ENCODE measurements at regions not wholly inside any gene's neighbourhood (a gene's known extent, or its start where the extent isn't known, plus 50 kb on each side); places are given as distances from the start of the nearest gene placed in this dataset.
A peak's percentile ranks its signal among the peaks of the same experiment; 100 is the strongest.

DNA sequence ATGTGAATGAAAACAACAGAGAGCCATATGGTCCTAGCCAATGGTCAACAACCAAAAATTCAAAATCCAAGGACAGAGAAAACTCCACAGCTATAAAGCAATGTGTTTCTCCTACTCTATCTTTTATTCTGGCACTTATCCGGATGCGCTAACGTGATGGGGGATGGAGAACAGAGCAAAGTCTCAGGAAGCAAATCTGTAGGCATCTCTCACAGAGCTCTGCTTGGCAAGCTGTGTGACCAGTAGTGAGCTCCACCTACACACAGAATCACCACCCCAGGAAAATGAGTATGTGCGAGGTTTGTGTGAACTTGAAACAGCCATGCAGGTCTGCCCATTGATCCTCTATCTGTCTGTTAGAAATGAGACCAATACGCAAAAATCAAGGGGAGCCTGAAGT, 584.3 kb downstream of the BCL11A start:
- no peaks in the 10 kb centered on the region for H3K9me3 Mint-ChIP-seq
- no peak overlapping the region for H3K27ac Mint-ChIP-seq
- DNase-seq (ENCODE audit: low spot score) = no peak
- no peak overlapping the region for H3K4me3 Mint-ChIP-seq
- H3K27me3 Mint-ChIP-seq = peaks cover 0 to 2% of the 10 kb centered on the region in 2 donors
- no peaks in the 10 kb centered on the region for H3K4me1 Mint-ChIP-seq (ENCODE audit: low read depth in 2 of 2)
- no peak for ATAC-seq
- H3K36me3 Mint-ChIP-seq = no peaks in the 10 kb centered on the region

DNA sequence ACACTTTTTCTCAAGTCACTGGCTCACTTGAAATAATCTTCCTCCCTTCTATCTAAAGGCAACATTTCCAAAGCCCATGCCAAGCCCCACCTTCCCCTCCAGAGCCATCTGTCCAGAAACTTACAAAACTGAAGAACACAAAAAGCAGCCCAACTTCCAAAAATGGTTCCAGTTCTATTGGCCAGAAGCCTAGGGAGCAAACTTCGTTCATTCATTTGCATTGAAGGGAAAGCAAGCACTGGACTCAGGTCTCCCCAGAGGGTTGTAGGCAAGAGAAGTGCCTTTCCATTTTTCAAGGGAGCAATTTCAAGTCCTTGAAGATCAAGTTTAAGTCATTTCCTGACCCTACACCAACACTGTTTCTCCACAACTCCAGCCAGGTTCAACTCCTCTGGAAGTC, 585.0 kb downstream of the BCL11A start:
- Mint-ChIP-seq H3K4me3 (no peak overlapping the region), H3K27me3 (peaks cover 0 to 2% of the 10 kb centered on the region in 2 donors), H3K9me3 (no peaks in the 10 kb centered on the region), H3K36me3 (no peaks in the 10 kb centered on the region), H3K4me1 (ENCODE audit: low read depth in 2 of 2) (no peaks in the 10 kb centered on the region), H3K27ac (no peak overlapping the region)
- no peak for ATAC-seq
- no peak for DNase-seq (ENCODE audit: low spot score)

DNA sequence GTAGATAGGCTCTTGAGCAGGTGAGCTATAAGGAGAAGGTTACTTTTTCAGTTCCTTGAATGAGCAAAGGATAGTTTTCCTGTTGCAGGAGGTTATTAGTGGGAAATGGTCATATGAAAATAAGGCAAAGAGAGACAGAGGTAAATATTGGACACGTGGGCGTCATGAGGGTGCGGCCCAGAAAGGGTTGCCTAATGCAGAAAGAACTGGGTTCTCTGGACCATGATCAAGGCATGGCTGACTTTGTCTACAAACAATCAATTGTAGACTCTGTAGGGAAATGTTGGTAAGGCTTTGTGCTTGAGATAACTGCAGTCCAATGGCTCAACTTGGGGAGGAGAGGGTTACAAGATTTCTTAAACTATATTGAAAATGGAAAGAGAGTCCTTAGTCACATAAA, 585.8 kb downstream of the BCL11A start:
- no peaks in the 10 kb centered on the region for H3K4me1 Mint-ChIP-seq (ENCODE audit: low read depth in 2 of 2)
- no peak for ATAC-seq
- H3K27me3 Mint-ChIP-seq = peaks cover 0 to 2% of the 10 kb centered on the region in 2 donors
- no peak overlapping the region for H3K4me3 Mint-ChIP-seq
- no peak for DNase-seq (ENCODE audit: low spot score)
- no peaks in the 10 kb centered on the region for H3K36me3 Mint-ChIP-seq
- no peaks in the 10 kb centered on the region for H3K9me3 Mint-ChIP-seq
- H3K27ac Mint-ChIP-seq = no peak overlapping the region

DNA sequence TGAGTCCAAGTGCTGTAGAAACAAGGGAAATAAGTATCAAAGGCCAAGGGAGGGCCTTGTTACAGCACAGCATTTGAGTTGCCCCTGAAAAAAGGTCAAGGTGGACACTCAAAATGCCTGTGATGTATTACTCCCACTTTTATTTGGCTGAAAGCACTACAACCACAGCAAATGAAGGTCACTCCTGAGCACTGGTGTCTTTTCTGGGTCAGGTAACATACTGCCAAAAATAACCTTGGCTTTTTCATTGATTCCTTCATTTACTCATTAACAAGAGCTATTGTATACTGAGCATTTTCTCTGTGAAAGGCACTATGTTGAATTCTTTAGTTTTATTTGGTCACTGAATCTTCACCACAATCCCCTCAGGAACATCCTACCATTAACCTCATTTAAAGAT, 590.3 kb downstream of the BCL11A start:
- no peak overlapping the region for H3K4me3 Mint-ChIP-seq
- DNase-seq (ENCODE audit: low spot score) = no peak
- no peaks in the 10 kb centered on the region for H3K9me3 Mint-ChIP-seq
- H3K27ac Mint-ChIP-seq = no peak overlapping the region
- H3K36me3 Mint-ChIP-seq = no peaks in the 10 kb centered on the region
- H3K4me1 Mint-ChIP-seq (ENCODE audit: low read depth in 2 of 2) = no peaks in the 10 kb centered on the region
- no peak for ATAC-seq
- H3K27me3 Mint-ChIP-seq = peaks cover 0 to 2% of the 10 kb centered on the region in 2 donors

DNA sequence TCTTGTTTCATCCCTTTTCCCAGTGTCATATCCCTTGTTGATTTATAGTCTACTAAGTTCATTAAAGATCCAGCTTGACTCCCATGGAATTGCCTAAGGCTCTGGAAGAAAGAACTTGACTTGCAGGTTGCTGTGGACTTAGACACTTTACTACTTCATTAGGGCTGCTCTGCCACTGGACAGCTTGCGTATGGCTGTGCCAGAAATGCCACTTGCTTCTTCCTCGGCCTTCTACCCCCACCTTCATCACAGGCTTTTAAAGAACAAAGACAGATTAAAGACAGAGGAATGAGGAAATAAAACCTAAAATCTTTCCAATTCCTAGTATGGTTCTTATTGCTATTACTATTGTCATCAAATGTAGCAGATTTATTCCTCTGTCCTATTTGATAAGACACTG, 591.7 kb downstream of the BCL11A start:
- Mint-ChIP-seq H3K4me3 (no peak overlapping the region), H3K9me3 (no peaks in the 10 kb centered on the region), H3K27me3 (no peaks in the 10 kb centered on the region), H3K27ac (no peak overlapping the region), H3K36me3 (no peaks in the 10 kb centered on the region), H3K4me1 (ENCODE audit: low read depth in 2 of 2) (no peaks in the 10 kb centered on the region)
- DNase-seq (ENCODE audit: low spot score) = no peak
- no peak for ATAC-seq

DNA sequence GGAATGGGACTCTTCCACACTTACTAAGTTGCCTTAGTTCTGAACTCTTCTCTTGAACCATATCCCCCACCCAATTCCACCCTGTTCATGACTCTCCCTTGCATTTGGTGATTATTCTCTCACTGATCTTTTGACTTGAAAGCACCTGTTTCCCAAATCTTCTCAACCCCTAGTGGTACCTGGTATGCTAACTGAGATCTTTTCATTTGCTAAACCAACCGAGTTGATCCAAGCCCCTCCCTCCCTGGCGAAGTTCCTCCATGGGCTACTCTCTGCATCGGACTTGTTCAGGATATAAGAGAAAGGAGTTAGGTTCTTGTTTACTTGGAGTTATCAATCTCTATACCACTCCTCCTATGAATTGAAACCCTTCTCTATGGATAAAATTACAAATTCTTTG, 593.5 kb downstream of the BCL11A start:
- Mint-ChIP-seq H3K36me3 (no peaks in the 10 kb centered on the region), H3K4me3 (no peak overlapping the region), H3K4me1 (ENCODE audit: low read depth in 2 of 2) (no peaks in the 10 kb centered on the region), H3K9me3 (no peaks in the 10 kb centered on the region), H3K27me3 (no peaks in the 10 kb centered on the region), H3K27ac (no peak overlapping the region)
- no peak for ATAC-seq
- DNase-seq (ENCODE audit: low spot score) = no peak

DNA sequence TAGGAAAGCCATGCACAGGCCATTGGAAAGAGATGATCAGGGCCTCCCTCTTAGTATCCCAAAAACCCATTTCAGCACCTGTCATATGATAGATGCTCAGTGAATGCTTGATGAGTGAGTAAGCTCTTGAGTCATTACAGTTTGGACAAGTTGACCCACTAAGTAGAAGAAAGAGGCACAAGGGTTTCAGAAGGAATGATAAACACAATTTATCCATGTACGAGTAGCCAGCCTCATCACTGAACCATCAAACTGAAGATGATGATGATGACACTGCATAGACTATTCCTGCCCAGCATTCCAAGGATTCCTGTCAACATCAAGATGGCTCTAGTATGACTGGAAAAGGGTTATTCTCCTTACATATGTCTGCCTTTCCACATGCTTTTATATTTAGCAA, 596.0 kb downstream of the BCL11A start:
- DNase-seq (ENCODE audit: low spot score) (no peak), ATAC-seq (no peak)
- no peaks in the 10 kb centered on the region for H3K9me3 Mint-ChIP-seq
- no peak overlapping the region for H3K27ac Mint-ChIP-seq
- no peak overlapping the region for H3K4me3 Mint-ChIP-seq
- H3K4me1 Mint-ChIP-seq (ENCODE audit: low read depth in 2 of 2) = no peaks in the 10 kb centered on the region
- H3K27me3 Mint-ChIP-seq = no peaks in the 10 kb centered on the region
- H3K36me3 Mint-ChIP-seq = no peaks in the 10 kb centered on the region

DNA sequence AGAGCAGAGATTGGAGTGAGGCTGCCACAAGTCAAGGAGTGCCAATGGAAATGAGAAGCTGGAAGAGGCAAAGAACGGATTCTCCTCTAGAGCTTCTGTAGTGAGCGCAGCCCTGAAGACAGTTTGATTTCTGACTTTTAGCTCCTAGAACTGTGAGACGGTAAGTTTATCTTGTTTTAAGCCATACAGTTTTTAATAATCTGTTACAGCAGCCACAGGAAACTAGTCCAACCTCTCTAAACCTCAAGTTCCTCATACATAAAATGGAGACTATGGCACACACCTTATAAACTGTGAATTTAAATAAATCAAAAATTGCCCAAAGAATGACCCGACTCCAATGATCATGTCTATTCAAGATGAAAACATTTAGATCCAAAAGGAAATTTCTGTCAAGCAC, 596.5 kb downstream of the BCL11A start:
- no peak overlapping the region for H3K27ac Mint-ChIP-seq
- H3K4me3 Mint-ChIP-seq = no peak overlapping the region
- H3K9me3 Mint-ChIP-seq = no peaks in the 10 kb centered on the region
- no peaks in the 10 kb centered on the region for H3K36me3 Mint-ChIP-seq
- ATAC-seq (no peak), DNase-seq (ENCODE audit: low spot score) (no peak)
- H3K27me3 Mint-ChIP-seq = no peaks in the 10 kb centered on the region
- no peaks in the 10 kb centered on the region for H3K4me1 Mint-ChIP-seq (ENCODE audit: low read depth in 2 of 2)

DNA sequence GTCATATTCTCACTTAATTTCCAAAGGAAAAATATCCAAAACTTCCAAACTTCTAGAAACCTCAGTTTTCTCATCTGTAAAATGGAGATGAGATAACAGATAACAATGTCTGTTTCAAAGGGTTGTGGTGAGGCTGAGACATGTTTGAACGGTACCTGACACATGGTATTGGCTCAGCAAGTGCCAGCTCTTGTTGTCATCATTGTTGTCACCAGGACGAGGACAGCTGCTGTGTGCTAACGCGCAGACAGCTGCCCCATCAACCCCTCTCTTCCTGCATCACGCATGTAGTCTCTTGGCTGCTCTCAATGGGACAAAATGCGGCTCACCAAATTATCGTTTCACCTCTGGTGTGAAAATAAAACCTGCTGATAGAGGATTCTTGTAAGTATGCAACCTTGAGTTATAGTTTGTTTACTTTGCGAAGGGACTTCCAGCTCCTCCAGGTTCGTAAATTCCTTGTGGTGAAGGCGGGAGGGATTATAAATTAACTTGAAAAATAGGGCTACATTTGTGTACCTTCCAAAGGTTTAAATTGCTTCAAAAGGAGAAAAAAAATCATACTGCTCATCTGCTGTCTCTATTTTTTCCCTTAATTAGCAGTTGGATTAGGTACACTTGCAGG, 605.4 kb downstream of the BCL11A start:
- DNase-seq (ENCODE audit: low spot score) (no peak), ATAC-seq (no peak)
- Mint-ChIP-seq H3K27ac (no peak overlapping the region), H3K9me3 (no peaks in the 10 kb centered on the region), H3K4me3 (no peak overlapping the region), H3K36me3 (no peaks in the 10 kb centered on the region), H3K4me1 (ENCODE audit: low read depth in 2 of 2) (no peaks in the 10 kb centered on the region), H3K27me3 (no peaks in the 10 kb centered on the region)

DNA sequence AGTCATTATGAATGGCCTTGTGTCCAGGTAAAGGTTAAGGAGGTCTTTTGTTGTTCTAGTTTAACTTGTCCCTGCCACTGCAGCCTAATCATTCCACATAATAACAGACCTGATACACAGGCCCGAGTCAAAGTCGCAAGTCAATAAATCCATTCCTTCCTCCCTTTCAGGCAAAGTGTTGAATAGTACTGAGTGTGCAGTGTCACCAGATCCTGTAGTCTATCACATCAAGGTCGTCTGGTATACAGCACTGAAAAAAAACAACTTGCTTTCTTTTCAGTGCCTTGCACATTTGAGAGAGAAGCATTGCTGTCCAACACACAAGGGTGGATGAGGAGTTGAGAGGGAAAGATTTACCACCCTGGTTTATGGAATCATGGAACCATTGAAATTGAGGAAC, 606.2 kb downstream of the BCL11A start:
- Mint-ChIP-seq H3K27ac (no peak overlapping the region), H3K27me3 (no peaks in the 10 kb centered on the region), H3K4me3 (no peak overlapping the region), H3K9me3 (no peaks in the 10 kb centered on the region), H3K4me1 (ENCODE audit: low read depth in 2 of 2) (no peaks in the 10 kb centered on the region), H3K36me3 (no peaks in the 10 kb centered on the region)
- ATAC-seq (no peak), DNase-seq (ENCODE audit: low spot score) (no peak)

DNA sequence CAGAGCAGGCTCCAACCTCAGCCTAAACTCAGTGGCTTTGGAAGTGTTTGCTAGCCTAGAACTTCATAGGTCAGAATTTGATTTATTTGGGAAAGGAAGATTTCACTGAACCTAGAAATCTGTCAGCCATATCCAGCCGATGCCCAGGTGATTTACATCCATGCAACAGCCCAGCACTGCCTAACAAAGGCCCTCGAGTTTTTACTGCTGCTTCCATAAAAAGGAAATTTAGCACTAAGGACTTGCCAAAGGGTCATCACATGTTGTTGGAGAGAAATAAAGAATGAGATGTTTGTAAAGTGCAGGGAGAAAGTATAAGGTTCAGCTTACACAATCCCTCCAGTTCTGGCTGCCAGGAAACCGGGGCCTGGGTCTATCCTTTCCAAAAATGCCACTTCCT, 614.2 kb downstream of the BCL11A start:
- no peak for DNase-seq (ENCODE audit: low spot score)
- ATAC-seq = no peak
- no peak overlapping the region for H3K27ac Mint-ChIP-seq
- no peaks in the 10 kb centered on the region for H3K27me3 Mint-ChIP-seq
- no peaks in the 10 kb centered on the region for H3K4me1 Mint-ChIP-seq (ENCODE audit: low read depth in 2 of 2)
- no peak overlapping the region for H3K4me3 Mint-ChIP-seq
- no peaks in the 10 kb centered on the region for H3K9me3 Mint-ChIP-seq
- no peaks in the 10 kb centered on the region for H3K36me3 Mint-ChIP-seq

DNA sequence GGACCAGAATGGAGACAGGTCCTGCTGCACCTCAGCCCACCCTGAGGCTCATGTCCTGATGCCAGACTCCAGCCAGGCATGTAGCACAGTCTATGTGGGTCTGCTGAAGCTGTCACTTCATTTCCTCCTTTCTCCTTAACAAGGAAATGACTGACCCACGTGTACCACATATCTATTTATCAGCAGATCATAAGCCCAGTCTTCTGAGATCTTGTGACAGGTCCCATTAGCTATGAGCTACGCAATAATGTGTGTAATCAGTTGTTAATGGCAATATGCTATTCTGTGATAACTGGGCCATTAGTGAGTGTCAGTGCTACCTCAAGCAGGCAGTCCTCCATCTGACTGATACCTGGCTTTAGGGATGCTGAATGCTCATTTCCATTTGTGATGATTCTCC, 615.3 kb downstream of the BCL11A start:
- ATAC-seq (peak in 1 of 2 donors; percentile 34), DNase-seq (ENCODE audit: low spot score) (no peak)
- Mint-ChIP-seq H3K27me3 (no peaks in the 10 kb centered on the region), H3K4me3 (no peak overlapping the region), H3K9me3 (no peaks in the 10 kb centered on the region), H3K27ac (no peak overlapping the region), H3K4me1 (ENCODE audit: low read depth in 2 of 2) (no peaks in the 10 kb centered on the region), H3K36me3 (no peaks in the 10 kb centered on the region)

DNA sequence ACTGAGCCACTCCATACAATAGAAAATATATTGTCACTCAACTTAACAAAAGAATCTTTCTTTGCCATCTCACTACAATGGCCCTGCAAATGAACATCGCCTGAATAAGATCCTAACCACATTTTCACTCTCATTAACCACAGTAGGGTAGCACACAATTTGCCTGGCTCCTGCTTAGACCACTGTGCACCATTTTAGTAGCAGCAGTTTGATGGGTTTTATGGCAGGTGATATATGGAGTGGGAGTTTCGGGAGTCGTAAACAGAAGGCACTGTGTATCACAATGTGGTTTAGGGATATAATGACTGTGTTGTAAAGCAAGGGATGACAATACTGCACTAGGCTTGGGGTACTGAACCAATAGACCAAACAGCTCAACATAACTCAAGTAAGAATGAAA, 617.4 kb downstream of the BCL11A start:
- no peak overlapping the region for H3K4me3 Mint-ChIP-seq
- no peak for DNase-seq (ENCODE audit: low spot score)
- H3K4me1 Mint-ChIP-seq (ENCODE audit: low read depth in 2 of 2) = no peaks in the 10 kb centered on the region
- H3K27ac Mint-ChIP-seq = no peak overlapping the region
- no peaks in the 10 kb centered on the region for H3K36me3 Mint-ChIP-seq
- no peak for ATAC-seq
- no peaks in the 10 kb centered on the region for H3K9me3 Mint-ChIP-seq
- no peaks in the 10 kb centered on the region for H3K27me3 Mint-ChIP-seq

DNA sequence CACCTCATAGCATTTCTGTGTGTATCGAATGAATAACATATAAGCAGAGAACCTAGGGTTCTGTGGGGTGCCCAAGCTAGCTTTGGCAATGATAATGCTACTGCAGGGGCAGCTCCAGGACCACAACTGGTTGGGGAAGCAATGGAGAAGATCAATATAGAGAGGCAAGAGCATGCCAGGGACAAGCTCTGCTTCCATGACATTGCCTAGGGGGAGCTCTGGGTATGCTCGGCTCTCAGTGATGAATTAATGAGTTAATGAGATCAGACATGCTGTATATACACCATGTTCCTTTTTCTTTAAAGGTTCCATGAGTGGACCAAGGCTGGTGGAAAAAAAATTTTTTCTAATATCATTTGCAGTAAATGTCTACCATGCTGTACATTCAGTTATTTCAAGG, 618.4 kb downstream of the BCL11A start:
- no peaks in the 10 kb centered on the region for H3K4me1 Mint-ChIP-seq (ENCODE audit: low read depth in 2 of 2)
- peaks cover 0 to 2% of the 10 kb centered on the region in 2 donors for H3K27me3 Mint-ChIP-seq
- H3K4me3 Mint-ChIP-seq = no peak overlapping the region
- H3K9me3 Mint-ChIP-seq = peaks cover 4% of the 10 kb centered on the region
- ATAC-seq = no peak
- H3K27ac Mint-ChIP-seq = no peak overlapping the region
- DNase-seq (ENCODE audit: low spot score) = no peak
- H3K36me3 Mint-ChIP-seq = no peaks in the 10 kb centered on the region

DNA sequence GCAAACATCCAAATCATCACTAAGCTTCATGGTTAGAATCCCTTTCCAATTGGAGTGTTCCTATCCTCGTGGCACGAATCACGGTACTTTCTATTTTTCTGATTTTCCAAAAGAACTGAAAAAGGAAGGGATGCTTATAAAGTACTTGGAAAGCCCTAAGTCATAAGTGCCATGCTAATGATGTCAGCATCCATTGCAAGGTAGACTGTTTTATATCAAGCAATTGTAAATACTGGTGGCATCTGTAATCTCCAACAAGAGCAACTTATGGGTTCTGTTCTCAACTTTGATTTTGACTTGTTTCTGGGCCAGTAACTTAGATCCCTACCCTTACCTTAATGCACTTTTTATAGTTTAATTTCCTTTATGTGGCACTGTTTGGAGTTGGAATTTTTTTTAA, 619.5 kb downstream of the BCL11A start:
- H3K9me3 Mint-ChIP-seq = peaks cover 4% of the 10 kb centered on the region
- DNase-seq (ENCODE audit: low spot score) = no peak
- H3K36me3 Mint-ChIP-seq = no peaks in the 10 kb centered on the region
- no peak for ATAC-seq
- H3K4me3 Mint-ChIP-seq = no peak overlapping the region
- H3K27ac Mint-ChIP-seq = no peak overlapping the region
- H3K4me1 Mint-ChIP-seq (ENCODE audit: low read depth in 2 of 2) = no peaks in the 10 kb centered on the region
- H3K27me3 Mint-ChIP-seq = peaks cover 0 to 2% of the 10 kb centered on the region in 2 donors

Data from natural killer cell treated with Interleukin-12 subunit alpha and Interleukin-12 subunit beta and Interleukin-15 and Interleukin-18, amount 100 ng/mL, for 72 hours (primary cell).